HCT116 (cell line): ENCODE measurements at regions not wholly inside any gene's neighbourhood (a gene's known extent, or its start where the extent isn't known, plus 50 kb on each side); places are given as distances from the start of the nearest gene placed in this dataset.

Source experiments
- YY1 ChIP-seq: IDR thresholded peaks from 2 replicates; pipeline ENCODE4 v1.6.1; 2011; ENCODE audit warnings: low read length, low read depth, moderate library complexity, mild to moderate bottlenecking; ENCODE audit not compliant: insufficient replicate concordance; ENCODE audit errors: extremely low read depth
- TF ChIP-seq, protein P1 (sequence below), 3 experiments: fragments of 200-600 bp in 1 of 3; sonication (generic) in 1 of 3; IDR thresholded peaks in 2 of 3; conservative IDR thresholded peaks in 1 of 3; 2 replicates each; pipeline ENCODE4 v1.5.1; 2012 to 2017; ENCODE audit warnings: low read depth in 2 of 3, low read length in 2 of 3, antibody characterized with exemption in 1 of 3, borderline replicate concordance in 1 of 3, control low read depth in 1 of 3, mild to moderate bottlenecking in 1 of 3, mixed read lengths in 1 of 3, mixed run types in 1 of 3, moderate library complexity in 1 of 3; ENCODE audit not compliant: insufficient read depth in 1 of 3

DNA sequence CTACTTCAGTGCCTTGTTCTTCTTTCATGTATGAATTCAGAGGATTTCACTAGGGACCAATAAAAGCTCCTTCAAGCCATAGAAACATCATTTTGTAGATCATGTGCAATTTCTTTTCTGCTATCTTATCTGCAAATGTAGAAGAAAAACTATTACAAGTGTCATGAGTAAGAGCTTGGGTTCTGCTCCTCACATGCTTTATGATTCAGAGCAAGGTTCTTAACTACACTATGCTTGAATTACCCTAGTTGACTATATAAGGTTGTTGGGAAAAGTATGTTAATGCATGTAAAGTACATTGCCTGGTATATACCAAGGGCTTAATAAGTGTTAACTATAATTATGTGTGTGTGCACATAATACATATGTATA lies 91.4 kb upstream of the S1PR1 start:
- TF ChIP-seq YY1 = no peak
- TF ChIP-seq, protein P1, sequence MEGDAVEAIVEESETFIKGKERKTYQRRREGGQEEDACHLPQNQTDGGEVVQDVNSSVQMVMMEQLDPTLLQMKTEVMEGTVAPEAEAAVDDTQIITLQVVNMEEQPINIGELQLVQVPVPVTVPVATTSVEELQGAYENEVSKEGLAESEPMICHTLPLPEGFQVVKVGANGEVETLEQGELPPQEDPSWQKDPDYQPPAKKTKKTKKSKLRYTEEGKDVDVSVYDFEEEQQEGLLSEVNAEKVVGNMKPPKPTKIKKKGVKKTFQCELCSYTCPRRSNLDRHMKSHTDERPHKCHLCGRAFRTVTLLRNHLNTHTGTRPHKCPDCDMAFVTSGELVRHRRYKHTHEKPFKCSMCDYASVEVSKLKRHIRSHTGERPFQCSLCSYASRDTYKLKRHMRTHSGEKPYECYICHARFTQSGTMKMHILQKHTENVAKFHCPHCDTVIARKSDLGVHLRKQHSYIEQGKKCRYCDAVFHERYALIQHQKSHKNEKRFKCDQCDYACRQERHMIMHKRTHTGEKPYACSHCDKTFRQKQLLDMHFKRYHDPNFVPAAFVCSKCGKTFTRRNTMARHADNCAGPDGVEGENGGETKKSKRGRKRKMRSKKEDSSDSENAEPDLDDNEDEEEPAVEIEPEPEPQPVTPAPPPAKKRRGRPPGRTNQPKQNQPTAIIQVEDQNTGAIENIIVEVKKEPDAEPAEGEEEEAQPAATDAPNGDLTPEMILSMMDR (IDR thresholded peaks at IDR 0.05 in 2 of 3, conservative IDR thresholded peaks at IDR 0.05 in 1 of 3; ENCODE audit: borderline replicate concordance in 1 of 3, insufficient read depth in 1 of 3, low read depth in 2 of 3, low read length in 2 of 3) = no peak
